Thyroid gland (tissue), 4 donors: ENCODE measurements at regions not wholly inside any gene's neighbourhood (a gene's known extent, or its start where the extent isn't known, plus 50 kb on each side); places are given as distances from the start of the nearest gene placed in this dataset.
A peak's percentile ranks its signal among the peaks of the same experiment; 100 is the strongest.

ENCODE experiments used
- DNase-seq, 2 donors: peaks; one replicate each; pipeline ENCODE4 v3.0.0-alpha.2; 2019
- H3K27ac ChIP-seq, 3 donors: fragments of 200-600 bp; sonication (generic); 1 replicate in 2 of 3; 2 replicates in 1 of 3; pipeline ENCODE4 v1.5.1; 2016 to 2019; ENCODE audit warnings: mild to moderate bottlenecking in 1 of 3, moderate library complexity in 1 of 3
- H3K27me3 ChIP-seq: fragments of 200-600 bp; sonication (generic); one replicate; pipeline ENCODE4 v1.5.1; 2019
- H3K36me3 ChIP-seq, 2 donors: fragments of 200-600 bp; sonication (generic); one replicate each; pipeline ENCODE4 v1.5.1; 2016 to 2019
- H3K4me1 ChIP-seq, 2 donors: fragments of 200-600 bp; sonication (generic); one replicate each; pipeline ENCODE4 v1.5.1; 2017 to 2019
- H3K4me3 ChIP-seq, 3 donors: fragments of 200-600 bp; sonication (generic); replicated peaks in 1 of 3; 1 replicate in 2 of 3; 2 replicates in 1 of 3; pipeline ENCODE4 v1.5.1; 2016; ENCODE audit warnings: mild to moderate bottlenecking in 1 of 3
- H3K9me3 ChIP-seq: fragments of 200-600 bp; sonication (generic); one replicate; pipeline ENCODE4 v1.5.1; 2017
- CTCF ChIP-seq, 6 experiments: fragments of 200-600 bp in 3 of 6; fragments of 450-650 bp in 3 of 6; sonication (generic) in 3 of 6; IDR thresholded peaks; one replicate each; pipeline ENCODE4 v1.5.1; 2016 to 2019; ENCODE audit warnings: antibody characterized with exemption in 6 of 6, mild to moderate bottlenecking in 2 of 6, inconsistent platforms in 1 of 6, moderate library complexity in 1 of 6
- POLR2A ChIP-seq, 2 donors: fragments of 450-650 bp; IDR thresholded peaks; one replicate each; pipeline ENCODE4 v1.6.1; 2017; ENCODE audit warnings: antibody characterized with exemption in 2 of 2, mild to moderate bottlenecking in 2 of 2, moderate library complexity in 1 of 2
- WGBS, 2 donors: methylation state at CpG; one replicate each; pipeline ENCODE4 v1.1.5; 2017; 5-methylcytosine and 5-hydroxymethylcytosine counted together
- intact Hi-C: fragments of 100-400 bp; cut with DNase I; formaldehyde crosslinking; loops from one replicate; pipeline ENCODE4 v1.15.1; 2023

- peak in 1 of 2 donors; percentile 6 for DNase-seq
- no peaks in the 10 kb centered on the region for H3K4me1 ChIP-seq
- H3K27ac ChIP-seq, result no peak overlapping the region
- TF ChIP-seq CTCF (IDR thresholded peaks at IDR 0.05), result no peak
- no peak for TF ChIP-seq POLR2A (IDR thresholded peaks at IDR 0.05)
- 74 to 88% methylated on average over 6 of the region's 6 CpGs for WGBS, 2 donors
- H3K9me3 ChIP-seq, result no peaks in the 10 kb centered on the region
- intact Hi-C loops, result loop anchor here (10.0 kb wide), 1 partner anchor 181 kb away; no protein-coding TSS in a partner anchor
- no peak overlapping the region for H3K4me3 ChIP-seq
- no peaks in the 10 kb centered on the region for H3K36me3 ChIP-seq
- no peaks in the 10 kb centered on the region for H3K27me3 ChIP-seq
These were observed 78.0 kb upstream of the SH3BP4 start for GRCh38 chr2:234873828-234874173.

- no peaks in the 10 kb centered on the region for H3K36me3 ChIP-seq
- intact Hi-C loops, result loop anchor here (10.0 kb wide), 1 partner anchor 182 kb away; no protein-coding TSS in a partner anchor
- peak overlapping the region in 1 of 3 donors; percentile 54 for H3K27ac ChIP-seq
- H3K4me1 ChIP-seq, result no peaks in the 10 kb centered on the region
- DNase-seq, result no peak
- WGBS, 2 donors, result 91 to 94% methylated on average over 14 of the region's 14 CpGs
- TF ChIP-seq POLR2A (IDR thresholded peaks at IDR 0.05) (no peak), CTCF (IDR thresholded peaks at IDR 0.05) (no peak)
- H3K9me3 ChIP-seq, result no peaks in the 10 kb centered on the region
- no peak overlapping the region for H3K4me3 ChIP-seq
- no peaks in the 10 kb centered on the region for H3K27me3 ChIP-seq
These were observed 78.6 kb upstream of the SH3BP4 start for GRCh38 chr2:234873103-234873827.

- H3K9me3 ChIP-seq, result no peaks in the 10 kb centered on the region
- no peak overlapping the region for H3K4me3 ChIP-seq
- H3K36me3 ChIP-seq, result no peaks in the 10 kb centered on the region
- H3K27me3 ChIP-seq, result no peaks in the 10 kb centered on the region
- no peak for TF ChIP-seq POLR2A (IDR thresholded peaks at IDR 0.05)
- no peak for TF ChIP-seq CTCF (IDR thresholded peaks at IDR 0.05)
- intact Hi-C loops, result loop anchor here (10.0 kb wide), 1 partner anchor 185 kb away; no protein-coding TSS in a partner anchor
- 83 to 91% methylated on average over 3 of the region's 3 CpGs for WGBS, 2 donors
- H3K4me1 ChIP-seq, result no peaks in the 10 kb centered on the region
- no peak for DNase-seq
- no peak overlapping the region for H3K27ac ChIP-seq
These were observed 81.8 kb upstream of the SH3BP4 start for GRCh38 chr2:234869969-234870368.

- no peaks in the 10 kb centered on the region for H3K36me3 ChIP-seq
- no peak for TF ChIP-seq POLR2A (IDR thresholded peaks at IDR 0.05)
- TF ChIP-seq CTCF (IDR thresholded peaks at IDR 0.05), result no peak
- no peaks in the 10 kb centered on the region for H3K27me3 ChIP-seq
- H3K9me3 ChIP-seq, result no peaks in the 10 kb centered on the region
- H3K4me1 ChIP-seq, result no peaks in the 10 kb centered on the region
- intact Hi-C loops, result no loop called here
- no peak for DNase-seq
- WGBS, 2 donors, result 45 to 65% methylated on average over 2 of the region's 2 CpGs
- no peak overlapping the region for H3K27ac ChIP-seq
- H3K4me3 ChIP-seq, result no peak overlapping the region
These were observed 82.7 kb upstream of the SH3BP4 start for GRCh38 chr2:234869164-234869563.

GRCh38 chr2:234867882-234868285 lies 83.9 kb upstream of the SH3BP4 start:
- Histone ChIP-seq H3K4me3 (no peak overlapping the region), H3K9me3 (no peaks in the 10 kb centered on the region), H3K4me1 (no peaks in the 10 kb centered on the region), H3K27ac (no peak overlapping the region), H3K36me3 (no peaks in the 10 kb centered on the region), H3K27me3 (no peaks in the 10 kb centered on the region)
- no peak for DNase-seq
- intact Hi-C loops, result no loop called here
- WGBS, 2 donors, result 62 to 78% methylated on average over 3 of the region's 3 CpGs
- TF ChIP-seq CTCF (IDR thresholded peaks at IDR 0.05) (no peak), POLR2A (IDR thresholded peaks at IDR 0.05) (no peak)
